ENCODE measurements at regions not wholly inside any gene's neighbourhood (a gene's known extent, or its start where the extent isn't known, plus 50 kb on each side); places are given as distances from the start of the nearest gene placed in this dataset.

DNA sequence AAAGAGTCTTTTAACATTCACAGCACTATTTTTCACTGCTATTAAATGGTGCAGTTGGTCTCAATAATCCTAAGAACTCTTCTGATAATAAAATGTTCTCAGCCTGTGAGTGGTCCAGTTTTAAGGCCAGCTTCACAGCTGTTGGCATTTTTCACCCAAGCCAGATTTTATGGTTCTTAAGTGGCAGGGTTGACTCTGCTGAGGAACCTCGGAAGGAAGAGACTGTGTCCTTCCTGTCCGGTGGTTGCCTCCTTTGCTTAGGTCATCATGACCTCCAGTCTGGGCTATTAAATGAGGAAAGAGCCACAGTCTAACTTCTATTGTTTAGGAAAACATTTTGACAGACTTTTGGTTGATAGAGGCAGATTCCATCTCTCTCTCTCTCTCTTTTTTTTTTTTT lies 112.5 kb upstream of the SERBP1 start:
- H2AFZ ChIP-seq (ENCODE audit: low read length): no peak overlapping the region
- H3K27ac ChIP-seq (ENCODE audit: low read length): no peak overlapping the region
- no peaks in the 10 kb centered on the region for H3K36me3 ChIP-seq (replicated peaks; ENCODE audit: insufficient read depth, low read length)
- DNase-seq: no peak
- no peaks in the 10 kb centered on the region for H3K79me2 ChIP-seq (ENCODE audit: low read length)
- TF ChIP-seq EZH2 (optimal IDR thresholded peaks at IDR 0.05; ENCODE audit: low read depth, low read length): no peak
- TF ChIP-seq EZH2phosphoT487 (IDR thresholded peaks at IDR 0.05; ENCODE audit: low read length): no peak
- TF ChIP-seq, protein P1, sequence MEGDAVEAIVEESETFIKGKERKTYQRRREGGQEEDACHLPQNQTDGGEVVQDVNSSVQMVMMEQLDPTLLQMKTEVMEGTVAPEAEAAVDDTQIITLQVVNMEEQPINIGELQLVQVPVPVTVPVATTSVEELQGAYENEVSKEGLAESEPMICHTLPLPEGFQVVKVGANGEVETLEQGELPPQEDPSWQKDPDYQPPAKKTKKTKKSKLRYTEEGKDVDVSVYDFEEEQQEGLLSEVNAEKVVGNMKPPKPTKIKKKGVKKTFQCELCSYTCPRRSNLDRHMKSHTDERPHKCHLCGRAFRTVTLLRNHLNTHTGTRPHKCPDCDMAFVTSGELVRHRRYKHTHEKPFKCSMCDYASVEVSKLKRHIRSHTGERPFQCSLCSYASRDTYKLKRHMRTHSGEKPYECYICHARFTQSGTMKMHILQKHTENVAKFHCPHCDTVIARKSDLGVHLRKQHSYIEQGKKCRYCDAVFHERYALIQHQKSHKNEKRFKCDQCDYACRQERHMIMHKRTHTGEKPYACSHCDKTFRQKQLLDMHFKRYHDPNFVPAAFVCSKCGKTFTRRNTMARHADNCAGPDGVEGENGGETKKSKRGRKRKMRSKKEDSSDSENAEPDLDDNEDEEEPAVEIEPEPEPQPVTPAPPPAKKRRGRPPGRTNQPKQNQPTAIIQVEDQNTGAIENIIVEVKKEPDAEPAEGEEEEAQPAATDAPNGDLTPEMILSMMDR (IDR thresholded peaks at IDR 0.05; ENCODE audit: low read length): no peak
- no peak overlapping the region for H3K4me2 ChIP-seq (ENCODE audit: low read depth, low read length)
- no peaks in the 10 kb centered on the region for H3K9me2 ChIP-seq (replicated peaks; ENCODE audit: insufficient read depth, low read length)
- no peaks in the 10 kb centered on the region for H3K9me3 ChIP-seq (replicated peaks; ENCODE audit: insufficient read depth, low read length)
- no peak overlapping the region for H3K4me3 ChIP-seq (ENCODE audit: low read length)
- no peaks in the 10 kb centered on the region for H3F3A ChIP-seq (ENCODE audit: insufficient read depth, low read length)
- H3K4me1 ChIP-seq (ENCODE audit: low read length): no peaks in the 10 kb centered on the region
- no peaks in the 10 kb centered on the region for H4K20me1 ChIP-seq (ENCODE audit: insufficient read depth, low read length)
- H3K9ac ChIP-seq (ENCODE audit: low read length): no peak overlapping the region
- no peaks in the 10 kb centered on the region for H3K27me3 ChIP-seq (replicated peaks; ENCODE audit: insufficient read depth, low read length)

DNA sequence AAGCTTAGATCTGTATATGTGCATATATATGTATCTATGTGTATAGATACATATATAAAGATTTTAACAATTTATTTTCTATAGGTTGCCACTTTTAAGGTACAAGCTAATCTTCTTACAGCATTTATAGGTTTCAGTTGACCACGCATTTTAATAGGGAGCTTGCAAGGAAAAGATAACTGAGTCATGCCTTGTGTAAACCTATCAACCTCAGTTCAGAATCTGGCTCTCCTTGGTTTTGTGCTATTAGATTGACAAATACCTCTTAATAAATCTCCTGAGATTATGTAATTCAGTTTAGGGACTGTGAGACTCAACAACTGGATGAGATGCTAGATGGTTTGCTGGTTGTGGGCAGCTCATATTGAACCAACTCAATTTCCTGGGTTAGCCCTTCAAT lies 114.7 kb upstream of the SERBP1 start:
- TF ChIP-seq, protein P1 (IDR thresholded peaks at IDR 0.05; ENCODE audit: low read length): no peak
- no peak for TF ChIP-seq EZH2 (optimal IDR thresholded peaks at IDR 0.05; ENCODE audit: low read depth, low read length)
- no peak for TF ChIP-seq EZH2phosphoT487 (IDR thresholded peaks at IDR 0.05; ENCODE audit: low read length)
- no peaks in the 10 kb centered on the region for H3K27me3 ChIP-seq (replicated peaks; ENCODE audit: insufficient read depth, low read length)

DNA sequence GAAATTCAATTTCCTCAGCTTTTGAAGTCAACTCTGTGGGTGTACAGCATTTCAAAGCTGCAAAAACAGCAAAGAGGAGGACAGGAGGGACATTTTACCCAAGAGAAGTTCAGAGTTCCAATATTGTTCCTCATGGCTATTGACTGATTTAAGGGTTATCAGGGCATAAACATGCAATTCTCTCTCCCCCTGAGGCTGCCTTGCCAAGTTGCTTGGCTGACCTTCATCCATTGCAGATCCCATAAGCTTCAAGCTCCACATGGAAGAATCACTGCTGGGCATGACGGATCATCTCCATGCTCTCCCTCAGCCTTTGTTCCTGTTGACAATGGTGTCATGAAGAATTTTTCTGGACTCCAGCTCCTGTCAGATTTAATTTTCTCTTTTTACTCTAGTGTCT lies 115.2 kb upstream of the SERBP1 start:
- no peaks in the 10 kb centered on the region for H3F3A ChIP-seq (ENCODE audit: insufficient read depth, low read length)
- no peaks in the 10 kb centered on the region for H3K27me3 ChIP-seq (replicated peaks; ENCODE audit: insufficient read depth, low read length)

More for the DNA sequence above, 114.7 kb upstream of the SERBP1 start:
- H3K9me3 ChIP-seq (replicated peaks; ENCODE audit: insufficient read depth, low read length): no peaks in the 10 kb centered on the region
- no peak overlapping the region for H2AFZ ChIP-seq (ENCODE audit: low read length)
- H3K36me3 ChIP-seq (replicated peaks; ENCODE audit: insufficient read depth, low read length): no peaks in the 10 kb centered on the region
- no peak for DNase-seq
- no peaks in the 10 kb centered on the region for H4K20me1 ChIP-seq (ENCODE audit: insufficient read depth, low read length)
- H3K4me2 ChIP-seq (ENCODE audit: low read depth, low read length): no peak overlapping the region
- H3F3A ChIP-seq (ENCODE audit: insufficient read depth, low read length): no peaks in the 10 kb centered on the region
- H3K9ac ChIP-seq (ENCODE audit: low read length): no peak overlapping the region
- no peak overlapping the region for H3K4me3 ChIP-seq (ENCODE audit: low read length)
- H3K79me2 ChIP-seq (ENCODE audit: low read length): no peaks in the 10 kb centered on the region
- no peaks in the 10 kb centered on the region for H3K9me2 ChIP-seq (replicated peaks; ENCODE audit: insufficient read depth, low read length)
- H3K27ac ChIP-seq (ENCODE audit: low read length): no peak overlapping the region
- no peaks in the 10 kb centered on the region for H3K4me1 ChIP-seq (ENCODE audit: low read length)

More for the DNA sequence above, 115.2 kb upstream of the SERBP1 start:
- no peak overlapping the region for H3K27ac ChIP-seq (ENCODE audit: low read length)
- no peaks in the 10 kb centered on the region for H3K4me1 ChIP-seq (ENCODE audit: low read length)
- H3K9ac ChIP-seq (ENCODE audit: low read length): no peak overlapping the region
- no peak overlapping the region for H3K4me3 ChIP-seq (ENCODE audit: low read length)
- no peak overlapping the region for H2AFZ ChIP-seq (ENCODE audit: low read length)
- TF ChIP-seq EZH2 (optimal IDR thresholded peaks at IDR 0.05; ENCODE audit: low read depth, low read length) (no peak), EZH2phosphoT487 (IDR thresholded peaks at IDR 0.05; ENCODE audit: low read length) (no peak)
- TF ChIP-seq, protein P1 (IDR thresholded peaks at IDR 0.05; ENCODE audit: low read length): no peak
- no peaks in the 10 kb centered on the region for H3K79me2 ChIP-seq (ENCODE audit: low read length)
- no peaks in the 10 kb centered on the region for H3K36me3 ChIP-seq (replicated peaks; ENCODE audit: insufficient read depth, low read length)
- H4K20me1 ChIP-seq (ENCODE audit: insufficient read depth, low read length): no peaks in the 10 kb centered on the region
- no peak for DNase-seq
- H3K9me3 ChIP-seq (replicated peaks; ENCODE audit: insufficient read depth, low read length): no peaks in the 10 kb centered on the region
- no peaks in the 10 kb centered on the region for H3K9me2 ChIP-seq (replicated peaks; ENCODE audit: insufficient read depth, low read length)
- H3K4me2 ChIP-seq (ENCODE audit: low read depth, low read length): no peak overlapping the region

Measured in MM.1S (cell line).